GM12801 (cell line): ENCODE measurements at regions not wholly inside any gene's neighbourhood (a gene's known extent, or its start where the extent isn't known, plus 50 kb on each side); places are given as distances from the start of the nearest gene placed in this dataset.

Experiments used
- TF ChIP-seq, protein P1 (sequence below): IDR thresholded peaks from one replicate; pipeline ENCODE4 v1.5.1; 2011; ENCODE audit warnings: control low read depth; ENCODE audit not compliant: insufficient read length; ENCODE audit errors: extremely low read depth

- TF ChIP-seq, protein P1, sequence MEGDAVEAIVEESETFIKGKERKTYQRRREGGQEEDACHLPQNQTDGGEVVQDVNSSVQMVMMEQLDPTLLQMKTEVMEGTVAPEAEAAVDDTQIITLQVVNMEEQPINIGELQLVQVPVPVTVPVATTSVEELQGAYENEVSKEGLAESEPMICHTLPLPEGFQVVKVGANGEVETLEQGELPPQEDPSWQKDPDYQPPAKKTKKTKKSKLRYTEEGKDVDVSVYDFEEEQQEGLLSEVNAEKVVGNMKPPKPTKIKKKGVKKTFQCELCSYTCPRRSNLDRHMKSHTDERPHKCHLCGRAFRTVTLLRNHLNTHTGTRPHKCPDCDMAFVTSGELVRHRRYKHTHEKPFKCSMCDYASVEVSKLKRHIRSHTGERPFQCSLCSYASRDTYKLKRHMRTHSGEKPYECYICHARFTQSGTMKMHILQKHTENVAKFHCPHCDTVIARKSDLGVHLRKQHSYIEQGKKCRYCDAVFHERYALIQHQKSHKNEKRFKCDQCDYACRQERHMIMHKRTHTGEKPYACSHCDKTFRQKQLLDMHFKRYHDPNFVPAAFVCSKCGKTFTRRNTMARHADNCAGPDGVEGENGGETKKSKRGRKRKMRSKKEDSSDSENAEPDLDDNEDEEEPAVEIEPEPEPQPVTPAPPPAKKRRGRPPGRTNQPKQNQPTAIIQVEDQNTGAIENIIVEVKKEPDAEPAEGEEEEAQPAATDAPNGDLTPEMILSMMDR: no peak
These were observed 72.7 kb upstream of the RANBP3L start for GRCh38 chr5:36374266-36374862.

GRCh38 chr5:36377192-36377591 lies 75.5 kb upstream of the RANBP3L start:
- TF ChIP-seq, protein P1: no peak

- TF ChIP-seq, protein P1: no peak
These were observed 76.8 kb upstream of the RANBP3L start for GRCh38 chr5:36378551-36378950.

- TF ChIP-seq, protein P1: no peak
These were observed 81.2 kb upstream of the RANBP3L start for GRCh38 chr5:36382890-36383289.

GRCh38 chr5:36383942-36384341 lies 82.2 kb upstream of the RANBP3L start:
- TF ChIP-seq, protein P1: no peak

DNA sequence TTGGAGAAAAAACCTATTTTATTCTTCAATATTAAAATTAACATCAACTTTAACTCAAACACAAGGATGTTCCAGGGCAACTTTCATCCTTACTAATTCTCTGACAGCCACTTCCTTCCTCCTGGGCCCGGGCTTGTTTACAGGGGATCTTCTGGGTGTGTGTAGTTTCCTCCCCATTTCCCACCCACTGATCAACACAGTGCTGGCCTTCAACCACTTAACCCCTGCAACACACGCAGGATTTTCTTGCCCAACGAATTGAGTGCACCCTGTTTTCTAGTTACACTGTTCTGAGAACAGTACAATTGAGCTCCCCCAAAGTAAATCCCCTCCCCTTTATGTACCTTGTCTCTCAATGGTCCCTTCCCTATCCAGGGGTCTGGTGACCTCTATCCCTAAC lies 83.1 kb upstream of the RANBP3L start:
- TF ChIP-seq, protein P1: no peak

GRCh38 chr5:36385495-36385894 lies 83.8 kb upstream of the RANBP3L start:
- TF ChIP-seq, protein P1: no peak
